T-helper 17 cell (primary cell): ENCODE measurements at regions not wholly inside any gene's neighbourhood (a gene's known extent, or its start where the extent isn't known, plus 50 kb on each side); places are given as distances from the start of the nearest gene placed in this dataset.

ENCODE experiments used
- ATAC-seq: fragments of 150-1000 bp; cut with Tn5 transposase; 2 replicates; pipeline ENCODE4 v1.10.0; 2021; ENCODE audit warnings: mild to moderate bottlenecking, moderate library complexity
- DNase-seq, 3 donors: peaks; one replicate each; pipeline versions ENCODE4 v3.0.0 to v3.0.0-alpha.2; 2020 to 2021
- H3K9me3 ChIP-seq: one replicate; pipeline ENCODE4 v1.7.0; 2013; ENCODE audit warnings: low read length, mild to moderate bottlenecking; ENCODE audit not compliant: control insufficient read depth, poor library complexity, severe bottlenecking
- H3K27ac Mint-ChIP-seq: one replicate; pipeline ENCODE4 v1.8.0; 2022; ENCODE audit warnings: mild to moderate bottlenecking, moderate library complexity, mixed read lengths
- H3K27me3 Mint-ChIP-seq: one replicate; pipeline ENCODE4 v1.8.0; 2022; ENCODE audit warnings: mixed read lengths
- H3K36me3 Mint-ChIP-seq: one replicate; pipeline ENCODE4 v1.8.0; 2022; ENCODE audit warnings: low read depth, mixed read lengths
- H3K4me1 Mint-ChIP-seq: one replicate; pipeline ENCODE4 v1.8.0; 2022; ENCODE audit warnings: mild to moderate bottlenecking, mixed read lengths
- H3K4me3 Mint-ChIP-seq: one replicate; pipeline ENCODE4 v1.8.0; 2022; ENCODE audit warnings: mild to moderate bottlenecking, moderate library complexity, mixed read lengths

DNA sequence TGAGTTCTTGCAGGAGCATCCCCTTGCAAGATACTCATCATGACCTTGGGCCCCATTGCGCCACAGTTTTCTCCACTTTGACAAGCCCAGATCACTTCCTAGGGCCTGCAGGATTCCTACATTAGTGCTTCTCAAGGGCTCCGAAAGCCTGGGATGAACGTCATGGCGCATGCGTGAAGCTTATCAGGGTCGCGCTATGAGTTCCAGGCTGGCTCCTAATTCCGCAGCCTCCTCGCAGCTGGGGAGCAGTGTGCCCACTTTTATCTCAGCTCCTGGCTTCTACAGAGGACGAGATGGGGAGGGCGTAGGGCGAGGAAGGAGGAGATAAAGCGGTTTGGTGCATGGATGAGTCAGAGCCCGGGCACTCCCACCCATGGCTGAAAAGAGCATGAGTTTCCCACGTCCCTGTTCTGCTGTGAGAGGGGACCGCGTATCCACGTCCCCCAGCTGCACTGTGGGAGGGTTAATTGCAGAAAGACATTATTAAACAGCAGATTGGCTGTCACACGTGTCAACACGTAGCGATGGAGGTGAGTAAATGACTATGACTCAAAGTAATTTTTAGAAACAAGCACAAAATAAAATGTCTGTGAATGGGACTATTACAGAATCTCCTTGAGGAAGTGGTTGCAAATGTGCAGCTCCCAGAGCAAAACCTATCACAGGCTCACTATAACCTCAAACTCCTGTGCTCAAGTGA, 72.9 kb upstream of the DSP start:
- H3K4me3 Mint-ChIP-seq, result peak overlapping the region; percentile 36
- no peak overlapping the region for H3K27ac Mint-ChIP-seq
- no peaks in the 10 kb centered on the region for H3K9me3 ChIP-seq
- no peak for DNase-seq
- peaks cover 6% of the 10 kb centered on the region for H3K4me1 Mint-ChIP-seq
- H3K27me3 Mint-ChIP-seq, result peaks cover 46% of the 10 kb centered on the region
- H3K36me3 Mint-ChIP-seq, result peaks cover 2% of the 10 kb centered on the region
- ATAC-seq, result no peak

DNA sequence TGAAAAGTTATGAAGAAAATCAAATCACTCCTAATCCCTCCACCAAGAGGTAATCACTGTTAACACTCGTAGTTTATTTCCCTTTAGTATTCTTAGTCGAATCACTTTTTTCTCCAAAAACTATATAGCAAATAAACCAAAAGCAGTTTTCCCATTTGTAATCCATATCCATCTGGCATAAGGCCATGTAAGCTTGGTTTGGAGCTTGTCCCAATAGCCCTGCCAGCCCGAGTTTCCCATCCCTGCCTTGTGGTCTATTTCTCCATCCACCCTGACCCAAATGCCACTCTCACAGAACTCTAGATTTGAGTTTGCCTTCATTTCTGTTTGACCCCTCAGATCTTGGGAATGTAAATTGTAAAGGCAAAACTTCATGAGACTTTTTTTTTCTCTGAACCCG, 71.8 kb upstream of the DSP start:
- Mint-ChIP-seq H3K4me1 (peaks cover 6% of the 10 kb centered on the region), H3K27ac (no peak overlapping the region), H3K27me3 (peaks cover 51% of the 10 kb centered on the region), H3K4me3 (no peak overlapping the region), H3K36me3 (peaks cover 2% of the 10 kb centered on the region)
- no peak for ATAC-seq
- H3K9me3 ChIP-seq, result no peaks in the 10 kb centered on the region
- no peak for DNase-seq

DNA sequence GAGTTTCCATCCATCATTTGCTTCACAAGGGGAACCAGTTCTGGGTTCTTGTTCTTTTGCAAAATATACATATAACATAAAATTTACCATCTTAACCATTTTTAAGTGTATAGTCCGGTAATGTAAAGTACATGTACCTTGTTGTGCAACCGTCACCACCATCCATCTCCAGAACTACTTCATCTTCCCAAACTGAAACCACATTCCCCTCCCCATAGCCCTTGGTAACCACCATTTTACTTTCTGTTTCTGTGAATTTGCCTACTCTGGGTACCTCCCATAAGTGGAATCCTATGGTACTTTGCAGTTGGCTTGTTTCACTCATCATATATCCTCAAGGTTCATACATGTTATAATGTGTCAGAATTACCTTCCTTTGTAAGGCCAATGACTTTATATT, 70.3 kb upstream of the DSP start:
- Mint-ChIP-seq H3K27ac (no peak overlapping the region), H3K36me3 (peaks cover 2% of the 10 kb centered on the region), H3K4me1 (peaks cover 6% of the 10 kb centered on the region), H3K4me3 (no peak overlapping the region), H3K27me3 (peaks cover 42% of the 10 kb centered on the region)
- no peaks in the 10 kb centered on the region for H3K9me3 ChIP-seq
- ATAC-seq (no peak), DNase-seq (no peak)

DNA sequence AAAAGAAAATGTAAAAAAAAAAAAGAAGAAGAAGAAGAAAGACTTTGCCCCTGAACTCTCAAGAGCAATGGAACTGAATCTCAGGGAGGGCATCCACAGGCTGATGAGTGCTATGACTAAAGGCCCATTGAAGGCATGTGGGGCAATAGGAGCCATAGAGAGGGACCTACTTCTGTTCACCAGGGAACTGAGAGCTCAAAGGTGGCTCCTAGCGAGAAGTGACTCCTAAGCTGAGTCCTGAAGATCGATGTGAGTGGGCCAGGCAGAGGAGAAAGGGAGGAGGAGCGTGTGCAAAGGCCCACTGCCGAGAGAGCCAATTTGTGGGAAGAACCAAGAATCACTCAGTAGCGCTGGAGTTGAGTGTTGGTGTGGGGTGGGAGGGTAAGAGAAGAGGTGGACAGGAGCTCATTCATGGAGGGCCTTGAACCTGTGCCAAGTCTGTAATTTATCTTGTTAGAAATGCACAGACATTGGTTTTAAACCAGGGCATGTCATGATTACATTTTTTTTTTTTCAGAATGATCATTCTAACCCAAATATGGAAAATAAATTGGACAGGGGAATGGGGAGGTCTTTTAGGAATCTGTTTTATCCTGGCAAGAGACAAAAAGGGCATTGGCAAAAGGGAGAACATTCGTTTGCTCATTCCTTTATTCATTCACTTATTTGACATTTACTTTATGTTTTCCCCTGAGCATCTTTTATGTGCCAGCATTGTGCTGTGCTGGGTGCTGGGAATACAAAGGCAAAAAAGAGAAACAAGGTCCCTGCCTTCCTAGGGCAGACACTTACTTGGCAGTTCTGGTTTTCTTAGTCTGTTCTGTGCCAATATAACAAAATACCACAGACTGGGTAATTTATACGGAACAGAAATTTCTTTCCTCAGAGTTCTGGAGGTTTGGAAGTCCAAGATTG, 67.4 kb upstream of the DSP start:
- H3K4me3 Mint-ChIP-seq, result no peak overlapping the region
- H3K9me3 ChIP-seq, result no peaks in the 10 kb centered on the region
- H3K4me1 Mint-ChIP-seq, result no peaks in the 10 kb centered on the region
- no peak overlapping the region for H3K27ac Mint-ChIP-seq
- peaks cover 25% of the 10 kb centered on the region for H3K27me3 Mint-ChIP-seq
- no peak for DNase-seq
- H3K36me3 Mint-ChIP-seq, result no peaks in the 10 kb centered on the region
- ATAC-seq, result no peak

DNA sequence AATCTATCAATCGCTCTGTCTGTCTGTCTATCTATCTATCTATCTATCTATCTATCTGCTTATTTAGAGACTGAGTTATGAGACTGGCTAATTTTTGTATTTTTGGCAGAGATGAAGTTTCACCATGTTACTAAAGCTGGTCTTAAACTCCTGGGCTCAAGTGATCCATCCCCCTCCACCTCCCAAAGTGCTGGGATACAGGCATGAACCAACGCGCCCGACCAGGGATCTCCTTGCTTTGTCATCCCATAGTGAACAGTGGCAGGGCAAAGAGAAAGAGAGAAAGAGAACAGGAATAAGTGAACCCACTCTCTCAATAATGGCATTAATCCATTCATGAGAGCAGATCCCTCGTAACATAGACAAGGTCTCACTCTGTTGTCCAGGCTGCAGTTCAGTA, 66.4 kb upstream of the DSP start:
- H3K4me3 Mint-ChIP-seq, result no peak overlapping the region
- no peaks in the 10 kb centered on the region for H3K4me1 Mint-ChIP-seq
- DNase-seq (no peak), ATAC-seq (no peak)
- H3K36me3 Mint-ChIP-seq, result no peaks in the 10 kb centered on the region
- H3K27me3 Mint-ChIP-seq, result peaks cover 21% of the 10 kb centered on the region
- H3K9me3 ChIP-seq, result no peaks in the 10 kb centered on the region
- H3K27ac Mint-ChIP-seq, result no peak overlapping the region

DNA sequence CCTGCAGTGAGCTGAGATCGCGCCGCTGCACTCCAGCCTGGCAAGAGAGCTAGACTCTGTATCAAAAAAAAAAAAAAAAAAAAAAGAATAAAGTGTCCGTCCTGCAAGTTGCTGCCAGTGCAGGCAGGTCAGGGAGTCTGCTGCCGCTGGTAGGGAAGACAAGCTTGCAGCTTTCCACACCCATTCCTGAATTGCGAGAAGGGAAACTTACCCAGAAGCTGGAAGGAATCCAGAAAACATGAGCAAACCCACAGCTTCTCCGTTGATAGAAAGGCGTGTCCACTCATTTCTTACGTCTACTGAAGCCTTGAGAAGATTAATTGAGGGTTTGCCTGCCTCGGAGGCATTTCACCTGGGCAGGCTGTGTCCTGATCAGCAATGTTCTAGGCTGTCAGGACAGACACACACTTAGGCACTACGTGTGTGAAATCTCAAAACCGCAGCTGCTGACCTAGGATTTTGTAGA, 61.6 kb upstream of the DSP start:
- H3K9me3 ChIP-seq, result no peaks in the 10 kb centered on the region
- Mint-ChIP-seq H3K36me3 (no peaks in the 10 kb centered on the region), H3K4me1 (peaks cover 2% of the 10 kb centered on the region), H3K4me3 (no peak overlapping the region), H3K27ac (no peak overlapping the region), H3K27me3 (peaks cover 6% of the 10 kb centered on the region)
- ATAC-seq (no peak), DNase-seq (no peak)

DNA sequence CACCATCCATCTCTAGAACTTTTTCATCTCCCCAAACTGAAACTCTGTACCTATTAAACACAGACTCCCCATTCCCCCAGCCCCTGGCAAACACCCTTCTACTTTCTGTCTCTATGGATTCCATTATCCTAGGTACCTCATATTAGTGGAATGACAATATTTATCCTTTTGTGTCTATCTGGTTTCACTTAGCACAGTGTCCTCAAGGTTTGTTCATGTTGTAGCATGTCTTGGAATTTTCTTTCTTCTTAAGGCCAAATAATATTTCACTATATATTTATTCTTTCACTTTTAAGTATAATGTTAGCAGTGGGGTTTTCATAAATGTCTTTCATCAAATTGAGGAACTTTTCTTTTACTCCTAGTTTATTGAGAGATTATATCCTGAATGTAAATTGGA, 56.8 kb upstream of the DSP start:
- no peaks in the 10 kb centered on the region for H3K36me3 Mint-ChIP-seq
- peaks cover 16% of the 10 kb centered on the region for H3K27me3 Mint-ChIP-seq
- DNase-seq (no peak), ATAC-seq (no peak)
- no peak overlapping the region for H3K4me3 Mint-ChIP-seq
- peaks cover 2% of the 10 kb centered on the region for H3K4me1 Mint-ChIP-seq
- no peak overlapping the region for H3K27ac Mint-ChIP-seq
- H3K9me3 ChIP-seq, result no peaks in the 10 kb centered on the region

DNA sequence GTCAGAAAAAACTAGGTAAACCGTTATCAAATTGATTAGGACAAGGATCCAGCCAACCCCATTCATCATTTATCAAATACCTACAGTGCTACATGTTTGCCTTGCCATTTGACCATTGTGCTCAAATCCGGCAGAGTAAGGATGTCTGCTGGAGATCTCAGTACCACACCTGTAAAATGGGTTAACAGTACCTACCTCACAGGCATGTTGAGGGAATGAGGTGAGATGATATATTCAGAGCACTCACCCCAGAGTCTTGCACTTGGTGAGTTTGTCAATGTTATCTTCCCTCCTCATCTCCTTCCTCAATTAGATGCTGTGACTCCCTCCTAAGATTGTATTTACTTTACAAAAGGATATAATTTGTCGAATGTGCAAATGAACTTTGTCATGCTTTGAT, 54.5 kb upstream of the DSP start:
- Mint-ChIP-seq H3K36me3 (no peaks in the 10 kb centered on the region), H3K4me1 (peaks cover 2% of the 10 kb centered on the region), H3K27me3 (peaks cover 28% of the 10 kb centered on the region), H3K27ac (no peak overlapping the region), H3K4me3 (no peak overlapping the region)
- ATAC-seq, result no peak
- H3K9me3 ChIP-seq, result no peaks in the 10 kb centered on the region
- no peak for DNase-seq

DNA sequence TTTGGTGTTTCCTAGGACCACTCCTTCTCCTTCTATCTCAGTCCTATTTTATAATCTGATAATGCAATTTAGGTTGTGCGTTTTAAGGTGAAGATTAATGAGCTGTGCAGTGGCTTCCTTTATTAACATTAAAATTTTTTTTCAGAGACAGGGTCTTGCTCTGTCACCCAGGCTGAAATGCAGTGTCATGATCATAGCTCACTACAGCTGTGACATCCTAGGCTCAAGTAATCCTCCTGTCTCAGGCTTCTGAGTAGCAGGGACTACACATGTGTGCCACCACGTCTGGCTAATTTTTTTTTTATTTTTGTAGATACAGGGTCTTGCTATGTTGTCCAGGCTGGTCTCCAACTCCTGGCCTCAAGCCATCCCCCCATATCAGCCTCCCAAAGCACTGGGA, 53.0 kb upstream of the DSP start:
- Mint-ChIP-seq H3K4me3 (no peak overlapping the region), H3K36me3 (peaks cover 2% of the 10 kb centered on the region), H3K27ac (no peak overlapping the region), H3K4me1 (peaks cover 2% of the 10 kb centered on the region), H3K27me3 (peaks cover 38% of the 10 kb centered on the region)
- no peaks in the 10 kb centered on the region for H3K9me3 ChIP-seq
- ATAC-seq, result no peak
- no peak for DNase-seq

DNA sequence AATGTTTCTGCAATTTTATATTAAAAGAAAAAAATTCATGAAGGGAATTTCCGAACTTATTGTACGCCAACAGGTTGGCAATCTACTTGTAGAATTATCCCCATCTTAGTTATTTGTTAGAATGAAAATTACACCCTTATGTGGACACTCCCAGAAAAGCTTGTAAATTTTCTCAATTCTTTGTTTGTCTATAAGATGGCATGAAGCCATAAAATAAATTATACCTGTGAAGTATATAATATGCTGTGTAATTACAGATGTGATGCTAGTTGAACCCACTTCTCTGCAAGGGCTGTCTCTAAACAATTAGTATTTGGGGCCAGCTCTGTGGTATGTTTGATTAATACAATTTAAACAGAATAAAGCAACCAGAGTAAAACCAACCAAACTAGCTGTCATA, 52.1 kb upstream of the DSP start:
- Mint-ChIP-seq H3K4me3 (no peak overlapping the region), H3K27ac (no peak overlapping the region), H3K4me1 (peaks cover 2% of the 10 kb centered on the region), H3K27me3 (peaks cover 45% of the 10 kb centered on the region), H3K36me3 (peaks cover 2% of the 10 kb centered on the region)
- DNase-seq (no peak), ATAC-seq (no peak)
- no peaks in the 10 kb centered on the region for H3K9me3 ChIP-seq
